ENCODE measurements at regions not wholly inside any gene's neighbourhood (a gene's known extent, or its start where the extent isn't known, plus 50 kb on each side); places are given as distances from the start of the nearest gene placed in this dataset.
"Not testable (repeated sequence)": the region's sequence is repeated elsewhere in the genome, so short reads cannot be mapped to it uniquely, and the experiment has no call there.

DNA sequence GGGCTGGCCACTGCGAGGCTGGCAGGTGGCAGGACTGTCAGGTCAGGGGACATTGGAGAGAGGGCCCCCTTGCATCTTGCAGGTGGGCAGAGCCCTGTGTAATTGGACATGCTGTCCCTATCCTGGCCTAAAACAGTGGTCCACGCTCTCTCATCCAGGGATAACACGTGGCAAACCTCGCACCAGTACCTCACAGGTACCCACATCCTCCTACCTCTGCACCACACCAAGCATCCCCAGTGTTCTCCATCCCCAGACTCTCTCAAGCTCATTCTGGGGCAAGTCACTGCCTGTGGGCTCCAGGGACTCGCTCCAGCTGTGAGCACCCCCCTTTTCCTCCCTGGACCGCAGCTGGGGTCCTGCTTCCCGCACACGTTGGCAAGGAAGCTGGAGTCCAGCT is 212.3 kb upstream of the LRRC61 start:
- not testable (repeated sequence) for DNase-seq

DNA sequence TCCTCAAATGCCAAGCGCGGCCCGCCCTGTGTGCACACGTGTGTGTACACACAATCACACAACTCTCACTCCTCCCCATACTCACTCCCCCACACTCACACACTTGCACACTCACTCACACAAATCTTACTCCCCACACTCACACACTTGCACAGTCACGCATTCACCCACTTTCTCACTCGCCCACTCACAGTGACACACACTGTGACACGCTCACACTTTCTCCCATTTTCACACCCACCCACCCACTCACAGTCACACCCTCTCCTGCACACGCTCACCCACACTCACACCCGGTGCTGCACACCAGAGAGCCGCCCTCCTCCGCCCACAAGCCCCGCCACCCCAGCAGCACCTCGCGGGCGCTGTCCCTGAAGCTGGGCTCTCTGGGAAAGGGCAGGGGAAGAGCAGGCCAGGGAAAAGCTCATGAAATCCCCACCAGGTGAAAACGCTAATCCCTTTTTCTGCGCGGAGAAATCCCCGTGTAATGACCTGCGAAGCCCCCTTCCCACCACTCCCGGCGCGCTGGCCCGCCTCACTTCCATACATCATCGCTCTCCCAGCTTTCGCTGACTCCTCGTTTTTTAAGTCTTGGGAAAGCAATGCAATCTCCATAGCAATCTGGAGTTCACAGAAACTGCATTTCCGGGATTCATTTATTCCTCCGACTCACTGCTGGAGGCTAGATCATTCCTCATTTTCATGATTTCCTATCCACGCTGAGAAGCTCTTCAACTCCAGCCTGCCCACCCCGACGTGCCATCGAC is 211.6 kb upstream of the LRRC61 start:
- DNase-seq: not testable (repeated sequence)

DNA sequence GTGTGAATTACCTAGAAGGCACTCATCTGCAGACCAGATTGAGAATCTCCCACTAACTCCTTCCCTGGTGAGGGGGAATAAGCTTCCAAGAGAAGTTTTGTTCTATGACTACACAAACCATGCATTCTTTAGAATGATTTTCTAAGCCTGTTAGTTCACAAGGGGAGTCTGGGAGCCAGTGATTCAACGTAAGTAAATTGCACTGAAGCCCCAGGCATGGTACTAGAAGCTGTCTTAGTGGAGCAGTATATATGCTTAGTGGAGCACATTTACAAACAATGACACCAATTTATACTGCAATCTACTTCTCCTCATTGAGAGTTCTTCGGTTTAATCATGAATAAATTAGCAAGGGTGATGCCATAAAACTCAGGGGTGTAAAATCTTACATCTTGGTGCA is 209.9 kb upstream of the LRRC61 start:
- DNase-seq: not testable (repeated sequence)

DNA sequence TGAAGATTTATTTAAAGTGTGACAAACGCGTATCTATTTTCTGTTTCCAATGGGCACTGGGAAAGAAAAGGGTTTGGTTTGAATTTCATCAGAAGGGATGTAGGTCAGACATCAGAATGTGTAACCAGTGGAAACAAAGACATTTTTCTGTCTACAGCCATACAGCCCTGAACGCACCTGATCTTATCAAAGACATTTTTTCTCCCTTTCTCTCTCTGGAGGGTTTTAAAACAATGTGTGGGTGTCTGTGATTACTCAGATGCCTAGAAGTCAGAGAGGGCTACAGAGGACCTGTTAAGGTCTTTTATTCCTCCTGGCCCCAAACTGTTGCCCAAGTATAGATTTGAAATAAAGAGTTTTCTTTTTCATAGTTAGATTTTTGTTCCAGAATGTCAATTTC is 208.6 kb upstream of the LRRC61 start:
- DNase-seq: not testable (repeated sequence)

DNA sequence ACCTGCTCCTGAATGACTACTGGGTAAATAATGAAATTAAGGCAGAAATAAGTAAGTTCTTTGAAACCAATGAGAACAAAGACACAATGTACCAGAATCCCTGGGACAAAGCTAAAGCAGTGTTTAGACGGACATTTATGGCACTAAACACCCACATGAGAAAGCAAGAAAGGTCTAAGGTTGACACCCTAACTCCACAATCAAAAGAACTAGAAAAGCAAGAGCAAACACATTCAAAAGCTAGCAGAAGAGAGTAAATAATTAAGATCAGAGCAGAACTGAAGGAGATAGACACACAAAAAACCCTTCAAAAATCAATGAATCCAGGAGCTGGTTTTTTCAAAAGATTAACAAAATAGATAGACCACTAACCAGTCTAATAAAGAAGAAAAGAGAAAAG is 203.2 kb upstream of the LRRC61 start:
- DNase-seq: not testable (repeated sequence)

DNA sequence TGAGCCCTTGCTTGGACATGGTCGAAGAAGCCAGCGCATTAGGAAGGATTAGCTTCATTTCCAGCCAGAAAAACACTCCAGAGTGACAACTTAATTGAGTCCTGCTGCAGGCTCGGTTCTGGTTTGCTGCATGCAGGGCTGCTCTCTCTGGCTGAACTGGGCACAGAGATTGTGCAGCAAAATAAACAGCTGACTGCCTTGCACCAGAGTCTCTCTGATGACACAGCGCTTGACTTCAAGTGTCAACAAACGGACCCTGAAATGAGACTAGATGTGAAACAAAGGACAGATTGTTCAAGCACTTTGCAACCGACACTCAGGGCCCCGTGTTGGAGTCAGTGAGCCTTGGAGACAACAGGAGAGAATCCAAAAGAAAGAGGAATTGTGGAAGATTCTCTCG is 197.3 kb upstream of the LRRC61 start:
- DNase-seq: not testable (repeated sequence)

DNA sequence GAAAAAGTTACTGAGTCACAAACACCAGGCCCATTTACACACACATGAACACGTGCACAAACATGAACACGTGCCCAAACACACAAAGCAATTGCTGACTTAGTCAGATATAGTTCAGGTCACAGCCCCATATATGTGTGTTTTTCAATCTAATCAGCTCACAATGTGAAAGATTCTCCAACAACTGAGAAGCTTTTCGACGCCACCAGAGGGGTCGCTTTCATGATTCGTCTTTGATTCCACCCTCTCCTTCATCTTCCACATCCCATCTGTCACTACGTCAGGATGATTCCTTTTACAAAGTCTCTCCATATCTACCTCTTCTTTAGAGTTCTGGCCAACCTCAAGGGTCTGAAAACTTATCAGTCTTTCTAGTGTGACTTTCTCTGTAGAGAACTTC is 188.7 kb upstream of the LRRC61 start:
- DNase-seq: not testable (repeated sequence)

DNA sequence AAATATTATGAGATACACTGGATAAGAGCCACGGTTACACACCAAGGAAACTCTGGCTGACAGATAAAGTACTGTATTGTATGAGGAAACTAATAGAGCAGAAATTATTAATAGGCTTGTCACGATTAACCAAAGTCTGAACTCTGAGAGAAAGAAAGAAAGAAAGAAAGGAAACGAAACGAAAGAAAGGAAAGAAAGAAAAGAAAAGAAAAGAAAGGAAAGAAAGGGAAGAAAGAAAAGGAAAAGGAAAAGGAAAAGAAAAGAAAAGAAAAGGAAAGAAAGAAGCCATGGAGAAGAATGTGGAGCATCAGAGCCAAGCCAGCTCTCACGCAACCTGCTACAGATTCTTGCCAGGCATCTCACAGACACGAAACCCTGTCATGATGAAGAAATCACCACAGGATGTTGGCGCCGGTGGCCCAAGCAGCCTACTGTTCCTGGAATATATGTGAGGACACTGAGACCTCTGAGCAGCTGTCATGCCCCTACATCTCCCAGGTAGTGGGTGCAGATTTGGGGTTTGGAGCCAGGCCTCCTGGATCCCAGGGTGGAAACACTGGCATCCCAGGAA is 187.4 kb upstream of the LRRC61 start:
- not testable (repeated sequence) for DNase-seq

DNA sequence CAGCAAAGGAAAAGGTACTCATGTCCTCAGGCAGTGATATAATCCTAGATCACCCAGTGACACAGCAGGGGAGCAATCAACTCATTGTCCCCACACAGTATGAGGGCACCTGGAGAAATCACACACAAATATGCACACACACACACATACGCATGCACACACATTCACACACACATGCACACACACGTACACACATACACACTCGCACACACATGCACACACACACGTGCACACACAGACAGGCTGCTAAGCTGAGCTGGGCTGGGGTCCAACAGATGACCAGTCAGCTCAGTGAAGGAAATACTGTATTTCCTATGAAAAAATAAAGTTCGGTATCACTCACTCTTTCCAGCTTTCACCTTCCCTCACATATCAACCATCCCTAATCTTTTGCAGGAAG is 183.3 kb upstream of the LRRC61 start:
- not testable (repeated sequence) for DNase-seq

DNA sequence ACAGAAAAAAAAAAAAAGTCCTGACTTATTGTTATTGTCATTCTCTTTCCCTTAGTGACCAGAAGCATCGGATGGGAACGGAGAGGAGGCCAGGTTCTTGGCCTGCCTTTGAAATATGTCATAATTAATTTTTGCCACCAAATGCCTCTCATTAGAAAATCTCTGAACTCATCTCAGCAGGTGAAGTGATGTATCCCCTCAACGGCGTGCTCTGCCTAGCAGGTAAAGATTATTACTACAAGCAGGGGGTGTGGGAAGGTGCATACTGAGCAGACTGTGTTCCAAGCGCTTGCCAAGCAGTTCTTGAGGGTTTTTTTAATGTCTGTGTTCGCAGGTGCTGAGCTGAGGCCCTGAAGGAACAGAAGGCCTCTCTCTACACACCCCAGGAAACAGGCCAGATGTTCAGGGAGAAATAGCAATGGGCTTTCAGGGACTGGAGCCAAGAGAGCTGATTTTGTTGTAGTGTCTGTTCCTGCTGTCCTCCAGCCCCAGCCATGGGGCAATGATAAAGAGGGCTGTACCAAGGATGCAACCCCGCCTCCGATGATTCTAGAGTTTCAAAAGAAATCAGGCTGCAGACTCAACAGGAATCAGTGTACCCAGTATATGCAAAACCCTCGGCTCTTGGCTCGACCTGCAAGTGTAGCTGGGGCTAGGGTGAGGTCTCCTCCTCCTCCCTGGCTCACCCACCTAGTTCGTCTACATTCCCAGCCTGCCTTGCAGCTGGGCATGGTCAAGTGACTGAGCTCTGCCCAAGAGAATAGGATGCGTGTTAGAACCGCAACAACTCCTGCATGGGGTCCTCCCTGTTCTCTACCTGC is 181.4 kb upstream of the LRRC61 start:
- not testable (repeated sequence) for DNase-seq

DNA sequence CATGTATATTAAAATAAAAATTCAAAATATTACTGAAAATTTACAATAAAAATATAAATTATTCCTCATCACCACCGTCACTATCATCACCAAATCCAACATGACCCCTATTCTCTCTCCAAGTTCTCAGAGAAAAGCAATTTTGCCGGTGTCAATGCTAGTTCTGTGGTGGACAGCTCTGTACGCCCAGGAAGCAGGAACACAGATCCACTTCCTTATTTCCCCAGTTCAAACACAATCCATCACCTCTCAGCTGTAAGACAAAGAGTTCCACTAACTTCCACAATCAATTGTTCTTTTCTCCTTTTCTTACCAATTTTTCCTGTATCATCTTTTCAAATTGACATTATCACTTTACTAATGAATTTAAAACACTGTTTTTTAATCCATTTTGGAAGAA is 177.0 kb upstream of the LRRC61 start:
- DNase-seq: not testable (repeated sequence)

DNA sequence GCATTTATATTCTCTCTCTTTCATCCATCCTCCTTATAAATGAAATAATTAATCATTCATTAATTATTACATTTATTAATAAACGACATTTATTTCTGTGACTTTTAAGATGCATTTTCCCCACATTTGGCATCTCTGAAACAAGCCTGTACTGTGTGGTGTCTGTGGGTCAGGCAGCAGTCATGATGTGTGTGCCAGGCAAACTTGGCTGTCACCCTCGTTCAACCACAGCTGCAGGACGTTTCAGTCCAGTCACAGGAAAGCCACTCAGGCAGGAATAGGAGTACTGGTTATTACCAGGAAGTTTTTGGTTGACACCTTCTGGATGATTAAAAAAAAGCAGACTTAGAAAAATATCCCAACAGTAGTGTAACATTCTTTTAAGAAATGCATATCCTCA is 175.6 kb upstream of the LRRC61 start:
- DNase-seq: not testable (repeated sequence)

DNA sequence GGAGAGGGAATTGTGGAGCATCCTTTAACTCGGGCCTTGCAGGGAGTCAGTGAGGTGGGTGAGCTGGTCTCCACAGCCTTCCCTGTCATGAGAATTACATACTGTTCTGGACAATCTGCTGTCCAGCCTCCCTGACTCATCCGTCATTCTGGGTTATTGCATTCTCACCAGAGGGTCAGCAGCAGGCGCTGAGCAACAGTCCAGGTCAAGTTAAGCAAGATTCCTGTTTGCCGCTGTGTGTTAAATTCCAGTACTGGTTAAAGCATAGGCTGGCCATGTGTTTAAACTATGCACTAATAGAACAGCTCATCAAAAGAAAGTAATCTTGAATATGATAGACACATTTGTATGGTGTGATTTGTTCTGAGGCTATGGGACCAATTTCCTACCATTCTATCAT is 167.1 kb upstream of the LRRC61 start:
- DNase-seq: not testable (repeated sequence)

DNA sequence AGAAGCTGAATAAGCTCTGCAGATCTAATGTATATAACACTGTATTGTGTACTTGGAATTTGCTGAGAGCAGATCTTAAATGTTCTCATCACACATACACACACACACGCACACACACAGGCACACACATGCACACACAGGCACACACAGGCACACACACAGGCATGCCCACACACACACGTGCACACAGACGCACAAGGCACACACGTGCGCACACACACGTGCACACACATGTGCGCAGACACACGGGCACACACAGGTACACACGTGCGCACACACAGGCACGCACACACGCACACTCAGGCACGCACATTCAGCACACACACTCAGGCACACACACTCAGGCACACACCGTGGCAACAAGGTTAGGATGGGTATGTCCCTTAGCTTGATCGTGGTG is 164.5 kb upstream of the LRRC61 start:
- DNase-seq: not testable (repeated sequence)

DNA sequence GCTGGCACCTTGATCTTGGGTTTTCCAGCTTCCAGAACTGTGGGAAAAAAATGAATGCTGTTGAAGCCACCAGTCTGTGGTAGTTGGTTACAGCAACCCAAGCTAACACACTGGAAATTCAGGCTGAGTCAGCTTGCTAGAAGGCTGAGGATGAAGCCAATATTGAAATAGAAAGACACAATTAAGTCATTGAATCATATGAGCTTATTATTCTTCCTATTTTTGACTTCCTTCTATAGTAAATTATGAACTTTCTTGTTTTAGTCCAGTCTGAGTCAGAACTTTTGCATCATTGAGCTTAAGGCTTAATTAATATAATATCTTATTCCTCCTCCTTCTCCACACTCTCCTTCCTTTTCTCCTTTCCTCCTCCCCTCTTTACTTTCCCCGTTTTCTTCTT is 153.6 kb upstream of the LRRC61 start:
- not testable (repeated sequence) for DNase-seq

DNA sequence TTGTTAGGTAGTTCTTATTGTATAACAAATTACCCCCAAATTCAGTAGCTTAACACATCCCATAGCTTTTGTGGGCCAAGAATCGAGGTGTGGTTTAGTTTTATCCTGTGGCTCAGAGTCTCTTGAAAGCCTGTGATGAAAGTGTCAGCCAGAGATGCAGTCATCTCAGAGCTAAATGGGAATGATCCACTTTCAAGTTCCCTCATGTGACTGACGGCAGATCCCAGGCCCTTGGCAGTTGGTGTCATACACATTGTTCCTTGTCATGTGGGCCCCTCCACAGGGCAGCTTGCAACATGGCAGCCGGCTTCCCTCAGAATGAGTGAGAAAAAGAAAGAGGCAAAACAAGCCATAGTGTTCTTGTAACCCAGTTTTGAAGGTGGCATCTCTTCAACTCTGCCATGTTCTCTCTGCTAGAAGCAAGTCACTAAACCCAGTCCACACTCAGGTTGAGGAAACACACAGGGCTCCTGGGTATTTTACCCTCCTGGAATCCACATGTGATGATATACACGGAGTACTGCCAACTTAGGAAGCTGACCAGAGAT is 153.1 kb upstream of the LRRC61 start:
- not testable (repeated sequence) for DNase-seq

DNA sequence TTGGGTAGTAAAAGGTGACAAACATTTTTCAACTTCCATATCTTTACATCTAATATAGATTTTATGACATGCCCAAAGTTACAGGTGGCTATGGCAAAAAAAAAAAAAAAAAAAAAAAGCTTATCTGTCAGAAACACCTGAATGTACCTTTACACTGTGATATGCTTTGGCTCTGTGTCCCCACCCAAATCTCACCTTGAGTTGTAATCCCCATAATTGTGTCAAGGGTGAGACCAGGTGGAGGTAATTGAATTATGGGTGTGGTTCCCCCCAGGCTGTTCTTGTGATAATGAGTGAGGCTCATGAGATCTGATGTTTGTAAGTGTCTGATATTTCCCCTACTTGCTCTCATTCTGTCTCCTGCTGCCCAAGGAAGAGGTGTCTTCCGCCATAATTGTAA is 139.6 kb upstream of the LRRC61 start:
- not testable (repeated sequence) for DNase-seq

DNA sequence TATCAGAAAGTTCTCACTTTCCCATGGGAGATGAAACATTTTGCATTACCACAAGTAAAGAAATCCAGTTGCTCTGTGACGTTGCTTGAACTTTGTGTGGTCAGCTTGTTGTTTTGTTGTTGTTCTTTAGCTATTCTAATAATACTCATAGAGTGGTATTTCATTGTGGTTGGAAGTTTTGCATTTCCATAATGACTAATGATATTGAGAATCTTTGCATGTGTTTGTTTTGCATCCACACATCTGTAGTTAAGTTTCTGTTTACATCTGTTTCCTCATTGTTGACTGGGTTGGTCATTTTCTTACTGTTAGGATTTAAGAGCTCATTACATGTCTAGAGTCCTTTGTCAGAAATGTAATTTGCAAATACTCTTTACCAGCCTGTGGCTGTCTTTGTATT is 133.2 kb upstream of the LRRC61 start:
- DNase-seq: not testable (repeated sequence)

DNA sequence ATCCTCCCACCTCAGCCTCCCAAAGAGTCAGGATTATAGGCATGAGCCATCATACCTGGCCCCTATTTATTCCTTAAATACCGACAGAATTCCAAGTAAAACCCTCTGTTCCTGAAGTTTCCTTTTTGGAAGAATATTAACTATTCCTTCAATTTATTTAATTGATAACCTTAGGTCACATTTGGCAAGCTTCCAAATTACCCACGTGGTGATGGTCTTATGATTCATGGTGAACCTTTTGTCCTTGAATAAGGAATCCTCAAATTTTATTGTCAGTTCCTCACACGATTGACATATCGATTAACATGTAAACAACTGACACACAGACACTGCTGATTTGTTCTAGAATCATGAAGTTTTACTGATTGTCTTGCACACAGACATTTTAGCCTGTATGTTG is 130.6 kb upstream of the LRRC61 start:
- not testable (repeated sequence) for DNase-seq

DNA sequence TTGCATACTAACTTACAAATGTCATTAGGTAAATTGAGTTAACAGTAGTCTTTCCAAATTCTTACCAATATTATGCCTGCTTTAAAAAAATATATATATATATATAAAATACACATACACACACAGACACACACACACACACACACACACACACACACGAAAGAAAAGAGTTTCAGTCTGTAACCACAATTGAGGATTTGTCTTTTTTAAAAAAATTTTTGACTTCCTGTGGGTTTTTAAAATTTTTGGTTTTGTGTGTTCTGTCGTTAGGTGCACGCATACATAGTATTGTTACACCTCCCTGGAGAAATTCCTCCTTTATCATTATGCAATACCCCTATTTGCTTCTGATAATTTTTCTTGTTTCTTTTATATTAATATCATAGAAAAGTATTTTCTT is 129.3 kb upstream of the LRRC61 start:
- peak in 3 of 6 experiments; percentile 35 to 53 (median 48) for DNase-seq

All from stimulated activated naive CD4-positive, alpha-beta T cell (primary cell).